ENCODE measurements at regions not wholly inside any gene's neighbourhood (a gene's known extent, or its start where the extent isn't known, plus 50 kb on each side); places are given as distances from the start of the nearest gene placed in this dataset.

- Histone ChIP-seq H3K4me3 (ENCODE audit: low read length, poor library complexity, severe bottlenecking) (no peak overlapping the region), H3K9ac (ENCODE audit: low read depth, low read length, poor library complexity, severe bottlenecking) (no peak overlapping the region), H3K4me1 (ENCODE audit: insufficient read depth, low read length, poor library complexity, severe bottlenecking) (peaks cover 3% of the 10 kb centered on the region), H4K20me1 (ENCODE audit: insufficient read depth, low read length, poor library complexity, severe bottlenecking) (no peaks in the 10 kb centered on the region), H3K9me2 (replicated peaks; ENCODE audit: low read depth, low read length) (no peaks in the 10 kb centered on the region), H3K27me3 (ENCODE audit: insufficient read depth, low read length, poor library complexity, severe bottlenecking) (no peaks in the 10 kb centered on the region), H3F3A (ENCODE audit: low read depth) (no peaks in the 10 kb centered on the region), H3K79me2 (ENCODE audit: insufficient read depth, low read length) (no peaks in the 10 kb centered on the region), H2AFZ (ENCODE audit: low read length) (no peak overlapping the region), H3K9me3 (ENCODE audit: insufficient read depth, low read depth, low read length) (no peaks in the 10 kb centered on the region), H3K36me3 (ENCODE audit: insufficient read depth, low read length) (no peaks in the 10 kb centered on the region), H3K4me2 (ENCODE audit: low read depth, low read length, poor library complexity, severe bottlenecking) (no peak overlapping the region)
- no peak for TF ChIP-seq CTCF (conservative IDR thresholded peaks at IDR 0.05; ENCODE audit: low read length)
- no peak for TF ChIP-seq EZH2phosphoT487 (IDR thresholded peaks at IDR 0.05; ENCODE audit: borderline replicate concordance)
These were observed 215.5 kb upstream of the HTR2A start for GRCh38 chr13:47112205-47112902.

- Histone ChIP-seq H3K4me2 (ENCODE audit: low read depth, low read length, poor library complexity, severe bottlenecking) (no peak overlapping the region), H3K9ac (ENCODE audit: low read depth, low read length, poor library complexity, severe bottlenecking) (no peak overlapping the region), H3K27me3 (ENCODE audit: insufficient read depth, low read length, poor library complexity, severe bottlenecking) (no peaks in the 10 kb centered on the region), H3F3A (ENCODE audit: low read depth) (no peaks in the 10 kb centered on the region), H2AFZ (ENCODE audit: low read length) (no peak overlapping the region), H3K9me2 (replicated peaks; ENCODE audit: low read depth, low read length) (no peaks in the 10 kb centered on the region), H3K4me1 (ENCODE audit: insufficient read depth, low read length, poor library complexity, severe bottlenecking) (peaks cover 3% of the 10 kb centered on the region), H4K20me1 (ENCODE audit: insufficient read depth, low read length, poor library complexity, severe bottlenecking) (no peaks in the 10 kb centered on the region), H3K4me3 (ENCODE audit: low read length, poor library complexity, severe bottlenecking) (no peak overlapping the region), H3K9me3 (ENCODE audit: insufficient read depth, low read depth, low read length) (no peaks in the 10 kb centered on the region), H3K79me2 (ENCODE audit: insufficient read depth, low read length) (no peaks in the 10 kb centered on the region), H3K36me3 (ENCODE audit: insufficient read depth, low read length) (no peaks in the 10 kb centered on the region)
- no peak for TF ChIP-seq EZH2phosphoT487 (IDR thresholded peaks at IDR 0.05; ENCODE audit: borderline replicate concordance)
These were observed 214.6 kb upstream of the HTR2A start for GRCh38 chr13:47111499-47111898.

GRCh38 chr13:47110833-47111240 lies 214.0 kb upstream of the HTR2A start:
- Histone ChIP-seq H3K4me3 (ENCODE audit: low read length, poor library complexity, severe bottlenecking) (no peak overlapping the region), H3K4me1 (ENCODE audit: insufficient read depth, low read length, poor library complexity, severe bottlenecking) (peaks cover 3% of the 10 kb centered on the region), H3K9me3 (ENCODE audit: insufficient read depth, low read depth, low read length) (no peaks in the 10 kb centered on the region), H3F3A (ENCODE audit: low read depth) (no peaks in the 10 kb centered on the region), H3K9me2 (replicated peaks; ENCODE audit: low read depth, low read length) (no peaks in the 10 kb centered on the region), H2AFZ (ENCODE audit: low read length) (no peak overlapping the region), H3K27me3 (ENCODE audit: insufficient read depth, low read length, poor library complexity, severe bottlenecking) (no peaks in the 10 kb centered on the region), H3K9ac (ENCODE audit: low read depth, low read length, poor library complexity, severe bottlenecking) (no peak overlapping the region), H4K20me1 (ENCODE audit: insufficient read depth, low read length, poor library complexity, severe bottlenecking) (no peaks in the 10 kb centered on the region), H3K79me2 (ENCODE audit: insufficient read depth, low read length) (no peaks in the 10 kb centered on the region), H3K36me3 (ENCODE audit: insufficient read depth, low read length) (no peaks in the 10 kb centered on the region), H3K4me2 (ENCODE audit: low read depth, low read length, poor library complexity, severe bottlenecking) (no peak overlapping the region)
- TF ChIP-seq EZH2phosphoT487 (IDR thresholded peaks at IDR 0.05; ENCODE audit: borderline replicate concordance) (no peak), CTCF (conservative IDR thresholded peaks at IDR 0.05; ENCODE audit: low read length) (no peak)

GRCh38 chr13:47110141-47110540 lies 213.3 kb upstream of the HTR2A start:
- Histone ChIP-seq H3K4me3 (ENCODE audit: low read length, poor library complexity, severe bottlenecking) (no peak overlapping the region), H3K9me2 (replicated peaks; ENCODE audit: low read depth, low read length) (no peaks in the 10 kb centered on the region), H3K36me3 (ENCODE audit: insufficient read depth, low read length) (no peaks in the 10 kb centered on the region), H3K79me2 (ENCODE audit: insufficient read depth, low read length) (no peaks in the 10 kb centered on the region), H3K4me1 (ENCODE audit: insufficient read depth, low read length, poor library complexity, severe bottlenecking) (peaks cover 3% of the 10 kb centered on the region), H2AFZ (ENCODE audit: low read length) (no peak overlapping the region), H4K20me1 (ENCODE audit: insufficient read depth, low read length, poor library complexity, severe bottlenecking) (no peaks in the 10 kb centered on the region), H3K27me3 (ENCODE audit: insufficient read depth, low read length, poor library complexity, severe bottlenecking) (no peaks in the 10 kb centered on the region), H3F3A (ENCODE audit: low read depth) (no peaks in the 10 kb centered on the region), H3K9me3 (ENCODE audit: insufficient read depth, low read depth, low read length) (no peaks in the 10 kb centered on the region), H3K4me2 (ENCODE audit: low read depth, low read length, poor library complexity, severe bottlenecking) (no peak overlapping the region), H3K9ac (ENCODE audit: low read depth, low read length, poor library complexity, severe bottlenecking) (no peak overlapping the region)
- no peak for TF ChIP-seq CTCF (conservative IDR thresholded peaks at IDR 0.05; ENCODE audit: low read length)
- no peak for TF ChIP-seq EZH2phosphoT487 (IDR thresholded peaks at IDR 0.05; ENCODE audit: borderline replicate concordance)

All from Loucy (cell line).